ENCODE measurements at regions not wholly inside any gene's neighbourhood (a gene's known extent, or its start where the extent isn't known, plus 50 kb on each side); places are given as distances from the start of the nearest gene placed in this dataset.
"Not testable (repeated sequence)": the region's sequence is repeated elsewhere in the genome, so short reads cannot be mapped to it uniquely, and the experiment has no call there.

DNA sequence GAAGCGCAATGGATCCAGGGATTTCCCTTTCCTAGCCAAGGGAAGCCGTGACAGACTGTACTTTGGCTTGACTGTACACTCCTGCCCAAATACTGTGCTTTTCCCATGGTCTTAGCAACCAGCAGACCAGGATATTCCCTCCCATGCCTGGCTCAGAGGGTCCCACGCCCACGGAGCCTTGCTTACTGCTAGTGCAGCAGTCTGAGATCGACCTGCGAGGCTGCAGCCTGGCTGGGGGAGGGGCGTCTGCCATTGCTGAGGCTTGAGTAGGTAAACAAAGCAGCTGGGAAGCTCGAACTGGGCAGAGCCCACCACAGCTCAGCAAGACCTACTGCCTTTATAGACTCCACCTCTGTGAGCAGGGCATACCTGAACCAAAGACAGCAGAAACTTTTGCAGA is 155.4 kb downstream of the JRKL start:
- TF ChIP-seq CTCF (conservative IDR thresholded peaks at IDR 0.05; ENCODE audit: low read depth, low read length); MAZ (IDR thresholded peaks at IDR 0.05; ENCODE audit: borderline replicate concordance, low read depth, low read length): not testable (repeated sequence)

Measured in IMR-90 (cell line).